Osteocyte (in vitro differentiated cells): ENCODE measurements at regions not wholly inside any gene's neighbourhood (a gene's known extent, or its start where the extent isn't known, plus 50 kb on each side); places are given as distances from the start of the nearest gene placed in this dataset.

ENCODE experiments used
- DNase-seq: peaks from one replicate; pipeline ENCODE4 v3.0.0; 2021; ENCODE audit warnings: mixed read lengths; ENCODE audit not compliant: unreplicated experiment; ENCODE audit errors: extremely low spot score
- H3K27ac Mint-ChIP-seq: one replicate; pipeline ENCODE4 v1.8.0; 2021; ENCODE audit warnings: mild to moderate bottlenecking, mixed read lengths; ENCODE audit not compliant: unreplicated experiment
- H3K27me3 Mint-ChIP-seq: one replicate; pipeline ENCODE4 v1.8.0; 2021; ENCODE audit warnings: mixed read lengths; ENCODE audit not compliant: unreplicated experiment
- H3K36me3 Mint-ChIP-seq: one replicate; pipeline ENCODE4 v1.8.0; 2021; ENCODE audit warnings: mixed read lengths; ENCODE audit not compliant: unreplicated experiment
- H3K4me1 Mint-ChIP-seq: one replicate; pipeline ENCODE4 v1.8.0; 2021; ENCODE audit warnings: mixed read lengths; ENCODE audit not compliant: unreplicated experiment
- H3K4me3 Mint-ChIP-seq: one replicate; pipeline ENCODE4 v1.8.0; 2021; ENCODE audit warnings: mild to moderate bottlenecking, moderate library complexity, mixed read lengths; ENCODE audit not compliant: unreplicated experiment
- H3K9me3 Mint-ChIP-seq: one replicate; pipeline ENCODE4 v1.8.0; 2021; ENCODE audit warnings: mixed read lengths; ENCODE audit not compliant: unreplicated experiment
- TF ChIP-seq, protein P1 (sequence below): fragments of 200-600 bp; sonication (generic); IDR thresholded peaks from 2 replicates; pipeline ENCODE4 v1.5.0; 2021; ENCODE audit warnings: antibody characterized with exemption, mild to moderate bottlenecking, moderate library complexity

- Mint-ChIP-seq H3K4me1 (no peaks in the 10 kb centered on the region), H3K36me3 (no peaks in the 10 kb centered on the region), H3K9me3 (peaks cover 6% of the 10 kb centered on the region), H3K27me3 (peaks cover 7% of the 10 kb centered on the region), H3K27ac (no peak overlapping the region), H3K4me3 (no peak overlapping the region)
- no peak for DNase-seq
- TF ChIP-seq, protein P1, sequence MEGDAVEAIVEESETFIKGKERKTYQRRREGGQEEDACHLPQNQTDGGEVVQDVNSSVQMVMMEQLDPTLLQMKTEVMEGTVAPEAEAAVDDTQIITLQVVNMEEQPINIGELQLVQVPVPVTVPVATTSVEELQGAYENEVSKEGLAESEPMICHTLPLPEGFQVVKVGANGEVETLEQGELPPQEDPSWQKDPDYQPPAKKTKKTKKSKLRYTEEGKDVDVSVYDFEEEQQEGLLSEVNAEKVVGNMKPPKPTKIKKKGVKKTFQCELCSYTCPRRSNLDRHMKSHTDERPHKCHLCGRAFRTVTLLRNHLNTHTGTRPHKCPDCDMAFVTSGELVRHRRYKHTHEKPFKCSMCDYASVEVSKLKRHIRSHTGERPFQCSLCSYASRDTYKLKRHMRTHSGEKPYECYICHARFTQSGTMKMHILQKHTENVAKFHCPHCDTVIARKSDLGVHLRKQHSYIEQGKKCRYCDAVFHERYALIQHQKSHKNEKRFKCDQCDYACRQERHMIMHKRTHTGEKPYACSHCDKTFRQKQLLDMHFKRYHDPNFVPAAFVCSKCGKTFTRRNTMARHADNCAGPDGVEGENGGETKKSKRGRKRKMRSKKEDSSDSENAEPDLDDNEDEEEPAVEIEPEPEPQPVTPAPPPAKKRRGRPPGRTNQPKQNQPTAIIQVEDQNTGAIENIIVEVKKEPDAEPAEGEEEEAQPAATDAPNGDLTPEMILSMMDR = no peak
These were observed 200.4 kb upstream of the NOX3 start for GRCh38 chr6:155656024-155656423.

GRCh38 chr6:155654474-155654873 is 198.8 kb upstream of the NOX3 start:
- H3K9me3 Mint-ChIP-seq = peaks cover 6% of the 10 kb centered on the region
- TF ChIP-seq, protein P1 = no peak
- no peak overlapping the region for H3K27ac Mint-ChIP-seq
- H3K27me3 Mint-ChIP-seq = peaks cover 6% of the 10 kb centered on the region
- no peaks in the 10 kb centered on the region for H3K4me1 Mint-ChIP-seq
- H3K4me3 Mint-ChIP-seq = no peak overlapping the region
- no peak for DNase-seq
- no peaks in the 10 kb centered on the region for H3K36me3 Mint-ChIP-seq

DNA sequence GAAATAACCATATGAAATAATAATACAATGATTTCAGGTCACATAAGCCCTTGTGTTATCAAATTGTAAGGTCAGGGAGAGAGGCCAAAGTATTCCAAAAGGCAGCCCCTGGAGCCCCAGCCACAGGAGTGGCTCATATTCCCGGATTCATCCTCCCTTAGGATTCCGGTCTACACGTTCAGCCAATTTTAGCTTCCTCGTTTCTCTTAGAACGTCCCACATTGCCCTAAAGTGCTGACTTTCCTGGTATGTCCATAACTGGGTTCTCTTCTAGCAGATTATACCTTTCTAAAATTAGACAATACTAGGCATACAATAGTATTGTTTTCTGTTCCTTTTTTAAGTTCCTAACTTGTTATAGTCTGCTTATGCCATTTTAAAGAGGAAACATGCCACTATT is 192.7 kb upstream of the NOX3 start:
- TF ChIP-seq, protein P1 = no peak

DNA sequence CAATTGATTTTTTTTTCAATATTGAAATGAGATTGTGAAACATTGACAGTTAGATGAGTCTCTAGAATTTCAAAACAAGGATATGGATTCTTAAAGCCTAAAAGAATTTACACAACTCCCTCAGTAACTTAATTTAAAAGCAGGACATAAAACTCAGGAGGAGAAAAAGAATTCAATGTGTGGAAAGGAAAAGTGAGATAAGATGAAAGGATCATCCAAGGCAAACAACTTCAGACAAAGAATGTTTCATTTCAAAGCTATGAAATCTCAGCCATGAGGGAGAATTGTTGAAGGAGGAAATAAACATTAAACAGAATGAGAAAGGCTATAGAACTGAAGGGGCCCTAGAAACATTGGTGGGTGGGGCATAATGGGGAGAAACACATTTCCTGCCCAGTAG is 191.7 kb upstream of the NOX3 start:
- Mint-ChIP-seq H3K27ac (no peak overlapping the region), H3K4me3 (no peak overlapping the region), H3K4me1 (no peaks in the 10 kb centered on the region), H3K36me3 (no peaks in the 10 kb centered on the region), H3K9me3 (no peaks in the 10 kb centered on the region), H3K27me3 (peaks cover 7% of the 10 kb centered on the region)
- TF ChIP-seq, protein P1 = no peak
- no peak for DNase-seq

More for the DNA sequence above, 192.7 kb upstream of the NOX3 start:
- Mint-ChIP-seq H3K27me3 (peaks cover 7% of the 10 kb centered on the region), H3K4me1 (no peaks in the 10 kb centered on the region), H3K4me3 (no peak overlapping the region), H3K9me3 (no peaks in the 10 kb centered on the region), H3K36me3 (no peaks in the 10 kb centered on the region), H3K27ac (no peak overlapping the region)
- no peak for DNase-seq

GRCh38 chr6:155646443-155646842 is 190.8 kb upstream of the NOX3 start:
- no peaks in the 10 kb centered on the region for H3K36me3 Mint-ChIP-seq
- no peaks in the 10 kb centered on the region for H3K4me1 Mint-ChIP-seq
- peaks cover 2% of the 10 kb centered on the region for H3K9me3 Mint-ChIP-seq
- no peak overlapping the region for H3K4me3 Mint-ChIP-seq
- peaks cover 7% of the 10 kb centered on the region for H3K27me3 Mint-ChIP-seq
- DNase-seq = no peak
- TF ChIP-seq, protein P1 = no peak
- H3K27ac Mint-ChIP-seq = no peak overlapping the region
